NT2/D1 (cell line): ENCODE measurements at regions not wholly inside any gene's neighbourhood (a gene's known extent, or its start where the extent isn't known, plus 50 kb on each side); places are given as distances from the start of the nearest gene placed in this dataset.

ENCODE experiments used
- YY1 ChIP-seq: IDR thresholded peaks from 2 replicates; pipeline ENCODE4 v1.6.1; 2011; ENCODE audit not compliant: insufficient read length, insufficient read depth
- ZNF274 ChIP-seq: IDR thresholded peaks from 2 replicates; pipeline ENCODE4 v1.6.1; 2011; ENCODE audit warnings: mild to moderate bottlenecking, low read depth, low read length

DNA sequence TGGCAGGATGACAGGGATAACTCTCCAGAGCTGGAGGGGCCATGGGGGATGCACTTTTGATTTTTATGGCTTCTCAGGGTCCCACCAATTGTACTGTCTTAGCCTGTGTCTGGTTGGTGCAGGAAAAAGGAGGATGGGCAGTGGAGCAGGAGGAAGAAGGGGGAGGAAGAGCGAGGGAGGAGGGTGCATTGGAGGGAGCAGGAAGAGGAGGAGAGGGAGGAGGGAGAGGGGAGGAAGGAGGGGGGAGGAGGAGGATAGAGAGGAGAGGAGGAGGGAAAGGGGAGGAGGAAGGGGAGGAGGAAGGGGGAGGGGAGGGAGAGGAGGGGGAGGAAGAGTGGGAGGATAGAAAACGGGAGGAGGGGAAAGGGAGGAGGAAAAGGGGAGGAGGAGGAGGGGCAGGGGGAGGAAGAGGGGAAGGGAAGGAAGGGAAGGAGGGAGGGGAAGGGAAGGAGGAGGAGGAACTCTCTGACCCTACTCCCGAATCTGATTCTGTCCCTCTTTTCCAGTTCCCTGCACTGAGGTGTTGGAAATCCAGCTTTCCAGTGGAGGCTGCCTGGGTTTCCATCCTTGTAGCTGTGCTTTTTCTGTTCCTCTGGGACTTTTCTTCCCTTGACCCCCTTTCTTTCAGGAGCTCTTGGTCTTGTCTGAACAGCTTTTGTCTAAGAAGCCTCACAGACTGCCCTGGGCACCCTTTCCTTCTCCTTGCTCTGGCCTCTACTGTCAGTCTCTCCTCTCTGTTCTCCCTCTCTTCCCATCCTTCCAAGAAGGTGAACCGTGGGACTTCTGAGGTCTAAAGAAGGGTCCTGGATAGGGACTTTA is 149.4 kb downstream of the DHX35 start:
- no peak for TF ChIP-seq ZNF274
- no peak for TF ChIP-seq YY1
